GM10248 (cell line): ENCODE measurements at regions not wholly inside any gene's neighbourhood (a gene's known extent, or its start where the extent isn't known, plus 50 kb on each side); places are given as distances from the start of the nearest gene placed in this dataset.

Experiments
- CTCF ChIA-PET: fragments of 300-600 bp; sonication (Branson Sonifier 250); formaldehyde crosslinking; extraction: SDS; loops from one replicate; lab custom pipeline; 2021; ENCODE audit warnings: antibody characterized with exemption; lab: Yijun Ruan, JAX
- POLR2A ChIA-PET: fragments of 350-650 bp; sonication (Branson Sonifier 250); formaldehyde crosslinking; extraction: SDS; loops from one replicate; lab custom pipeline; 2020; ENCODE audit warnings: antibody characterized with exemption; lab: Yijun Ruan, JAX
- DNase-seq: peaks from one replicate; pipeline ENCODE4 v3.0.0; 2012; ENCODE audit errors: extremely low spot score
- CTCF ChIP-seq: IDR thresholded peaks from 2 replicates; pipeline ENCODE4 v1.5.1; 2012; ENCODE audit warnings: mild to moderate bottlenecking, low read depth; ENCODE audit errors: extremely low read depth, missing control alignments, control extremely low read depth

- ChIA-PET POLR2A (no interaction called here), CTCF (interaction anchor here (1.4 to 2.6 kb wide), 2 partner anchors 11 to 15 kb away, joined by 4 to 7 read pairs; no protein-coding TSS in a partner anchor)
- no peak for DNase-seq
- TF ChIP-seq CTCF = no peak
Observed at GRCh38 chr17:33978889-33979288, 276.2 kb upstream of the CCL2 start.

GRCh38 chr17:33980193-33980592 is 274.9 kb upstream of the CCL2 start:
- no peak for TF ChIP-seq CTCF
- ChIA-PET POLR2A (no interaction called here), CTCF (interaction anchor here (0.9 kb wide), 1 partner anchor 44 kb away, joined by 3 read pairs; no protein-coding TSS in a partner anchor)
- peak; percentile 38 for DNase-seq

DNA sequence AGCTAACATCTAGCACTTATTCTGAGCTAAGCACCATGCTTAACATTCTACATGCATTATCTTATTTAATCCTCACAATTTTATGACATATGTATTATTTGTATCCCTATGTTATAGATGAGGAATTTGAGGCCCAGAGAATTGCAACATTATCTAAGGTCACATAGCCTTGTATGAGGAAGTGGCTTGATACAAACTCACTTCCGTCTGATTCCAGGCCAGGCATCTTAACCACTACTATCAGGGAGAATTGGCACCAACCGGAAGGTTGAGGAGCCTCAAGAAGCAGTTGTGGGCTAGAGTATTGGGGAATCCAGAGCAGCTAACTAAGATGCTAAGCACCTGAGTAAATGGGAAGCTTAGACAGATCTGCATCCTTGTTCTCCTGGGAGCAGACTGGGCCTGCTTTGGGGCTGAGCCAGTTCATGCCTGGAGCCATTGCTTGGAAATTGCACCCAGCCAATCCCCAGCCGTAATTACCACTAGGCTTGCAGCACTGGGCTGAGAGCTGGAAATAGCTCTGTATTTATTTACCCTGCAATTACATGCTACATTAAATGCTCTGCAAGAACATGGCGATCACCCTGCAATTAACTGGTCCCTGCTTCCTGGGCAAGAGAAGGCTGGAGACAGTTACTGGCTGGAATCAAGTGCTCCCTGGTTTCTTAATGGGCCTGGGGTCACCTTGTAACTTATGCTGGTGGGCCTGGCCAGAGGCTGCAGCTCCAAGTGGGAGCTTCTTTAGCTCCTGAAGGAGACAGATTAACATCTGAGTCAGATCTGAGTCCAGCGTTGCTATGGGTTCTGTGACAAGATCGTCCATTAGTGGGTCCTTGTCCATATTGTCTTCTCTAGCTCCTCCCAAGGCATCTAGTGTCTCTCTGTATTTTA is 273.1 kb upstream of the CCL2 start:
- DNase-seq = no peak
- ChIA-PET POLR2A (no interaction called here), CTCF (interaction anchor here (1.3 kb wide), 1 partner anchor 10 kb away, joined by 3 read pairs; no protein-coding TSS in a partner anchor)
- no peak for TF ChIP-seq CTCF

GRCh38 chr17:33982909-33983308 is 272.2 kb upstream of the CCL2 start:
- ChIA-PET CTCF (no interaction called here), POLR2A (no interaction called here)
- TF ChIP-seq CTCF = no peak
- DNase-seq = no peak

- CTCF ChIA-PET = no interaction called here
- TF ChIP-seq CTCF = no peak
- POLR2A ChIA-PET = no interaction called here
- no peak for DNase-seq
Observed at GRCh38 chr17:33983824-33984574, 271.1 kb upstream of the CCL2 start.

DNA sequence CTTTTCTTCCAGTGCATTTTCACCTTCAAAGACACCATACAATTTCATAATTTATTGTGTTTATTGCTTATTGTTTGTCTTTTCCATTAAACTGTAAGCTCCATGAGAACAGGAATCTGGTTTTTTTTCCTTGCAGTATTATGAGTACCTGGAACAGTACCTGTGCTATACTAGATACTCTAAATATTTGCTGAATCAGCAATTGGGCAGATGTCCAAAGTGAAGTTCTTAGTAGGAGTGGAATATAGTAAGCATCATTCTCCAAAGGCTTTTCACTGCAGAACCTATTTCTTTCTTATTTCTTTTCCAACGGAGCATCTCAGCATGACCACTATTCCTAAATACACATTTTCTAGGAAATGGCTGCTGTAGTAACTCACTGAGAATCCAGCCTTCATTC is 269.0 kb upstream of the CCL2 start:
- CTCF ChIA-PET = no interaction called here
- no peak for TF ChIP-seq CTCF
- POLR2A ChIA-PET = no interaction called here
- DNase-seq = no peak
